ENCODE measurements at regions not wholly inside any gene's neighbourhood (a gene's known extent, or its start where the extent isn't known, plus 50 kb on each side); places are given as distances from the start of the nearest gene placed in this dataset.

GRCh38 chr6:14386263-14386662 is 268.7 kb downstream of the CD83 start:
- TF ChIP-seq CTCF (IDR thresholded peaks at IDR 0.05; ENCODE audit: poor library complexity), result no peak
- TF ChIP-seq EZH2 (IDR thresholded peaks at IDR 0.05; ENCODE audit: borderline replicate concordance), result no peak
- no peak for TF ChIP-seq EZH2phosphoT487 (IDR thresholded peaks at IDR 0.05; ENCODE audit: low read depth, severe bottlenecking, unreplicated experiment)
